SH-SY5Y (cell line): ENCODE measurements at regions not wholly inside any gene's neighbourhood (a gene's known extent, or its start where the extent isn't known, plus 50 kb on each side); places are given as distances from the start of the nearest gene placed in this dataset.

Experiments used
- GATA2 ChIP-seq: IDR thresholded peaks from 2 replicates; pipeline ENCODE4 v1.6.1; 2011; ENCODE audit warnings: mild to moderate bottlenecking, low read depth, low read length
- GATA3 ChIP-seq: IDR thresholded peaks from 2 replicates; pipeline ENCODE4 v1.6.1; 2011; ENCODE audit warnings: low read depth, mild to moderate bottlenecking, low read length, moderate library complexity

DNA sequence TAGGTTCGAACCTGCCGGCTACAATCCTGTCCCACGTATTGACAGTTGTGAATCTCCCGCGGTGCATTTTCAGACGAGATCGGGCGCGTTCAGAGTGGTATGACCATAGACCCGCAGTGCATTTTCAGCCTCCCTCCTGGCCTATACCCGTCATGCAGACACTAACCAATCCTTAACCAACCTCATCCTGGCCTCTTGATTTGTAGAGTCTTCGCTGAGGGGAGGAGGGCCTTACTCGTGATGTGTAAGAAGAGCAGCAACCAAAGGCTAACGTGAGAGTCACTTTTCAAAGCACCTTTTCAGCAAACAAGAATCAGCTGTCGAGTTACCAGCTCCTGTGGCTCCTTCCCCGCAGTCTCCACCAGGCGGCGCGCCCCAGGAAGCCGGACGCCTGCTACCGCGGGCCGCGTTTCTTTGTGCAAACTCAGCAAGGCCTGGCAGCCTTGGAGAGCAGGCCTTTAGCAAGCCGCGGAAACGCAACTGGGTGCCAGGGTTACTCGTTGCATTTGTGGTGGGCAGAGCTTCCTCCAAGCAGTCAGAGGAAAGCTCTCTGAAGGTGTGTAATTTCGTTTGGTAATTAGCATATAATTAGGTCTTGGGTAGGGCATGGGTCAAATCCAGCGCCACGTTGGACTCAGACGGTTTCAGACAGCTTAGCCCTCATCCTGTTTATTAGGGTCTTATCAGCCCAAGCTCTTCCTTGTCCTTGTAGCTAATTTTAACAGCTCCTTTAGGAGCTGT lies 139.8 kb downstream of the OR2B2 start:
- TF ChIP-seq GATA2 (no peak), GATA3 (no peak)
